ENCODE measurements at regions not wholly inside any gene's neighbourhood (a gene's known extent, or its start where the extent isn't known, plus 50 kb on each side); places are given as distances from the start of the nearest gene placed in this dataset.

DNA sequence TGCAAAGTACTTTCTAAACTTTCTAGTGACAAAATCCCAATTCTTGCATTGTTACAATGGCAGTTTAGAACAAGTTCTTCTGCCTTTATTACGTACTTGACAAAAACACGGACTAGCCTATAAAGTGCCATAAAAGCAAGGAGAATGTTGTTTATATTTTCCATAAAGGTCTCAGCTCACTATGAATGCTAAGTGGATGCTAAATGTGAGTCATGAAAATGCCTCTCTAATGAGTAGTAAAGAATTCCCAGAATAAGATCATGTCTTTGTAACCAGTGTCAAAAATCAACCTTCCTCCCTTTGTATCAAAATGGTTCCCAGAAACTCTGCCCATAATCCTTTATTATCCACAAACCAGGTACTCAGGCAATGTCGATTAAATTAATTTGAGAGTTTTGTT, 539.8 kb upstream of the SLIT2 start:
- peak; percentile 79 for DNase-seq (ENCODE audit: low read depth)

DNA sequence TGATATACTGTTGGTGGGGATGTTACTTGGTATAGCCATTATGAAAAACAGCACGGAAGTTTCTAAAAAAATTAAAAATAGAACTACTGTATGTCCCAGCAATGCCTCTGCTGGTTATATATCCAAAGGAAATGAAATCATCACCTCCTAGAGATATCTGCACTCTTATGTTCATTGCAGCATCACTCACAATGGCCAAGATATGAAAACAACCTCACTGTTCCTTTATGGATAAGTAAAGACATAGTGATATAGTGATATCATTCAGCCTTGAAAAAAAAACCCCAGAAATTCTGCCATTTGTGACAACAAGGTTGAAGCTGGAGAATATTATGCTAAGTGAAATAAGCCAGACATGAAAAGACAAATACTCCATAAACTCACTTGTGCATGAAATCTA, 543.8 kb upstream of the SLIT2 start:
- peak; percentile 57 for DNase-seq (ENCODE audit: low read depth)

DNA sequence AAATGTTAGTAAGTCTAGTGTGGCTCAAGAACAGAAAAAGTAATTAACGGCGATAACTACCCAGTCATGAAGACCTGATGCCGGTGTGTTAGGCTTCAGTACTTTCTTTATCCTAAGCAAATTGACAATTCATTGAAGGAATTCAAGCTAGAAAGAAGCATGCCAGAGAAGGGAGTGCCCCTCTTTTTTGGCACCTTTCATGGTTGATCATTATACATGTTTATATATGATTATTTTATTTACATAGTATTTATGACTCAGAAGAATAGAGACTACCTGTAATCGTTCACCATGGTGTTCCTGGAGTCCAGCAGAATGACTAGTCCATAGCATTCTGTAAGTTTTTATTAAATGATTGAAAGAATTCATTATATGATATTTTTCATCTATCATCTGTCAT, 548.3 kb upstream of the SLIT2 start:
- DNase-seq (ENCODE audit: low read depth) = no peak

DNA sequence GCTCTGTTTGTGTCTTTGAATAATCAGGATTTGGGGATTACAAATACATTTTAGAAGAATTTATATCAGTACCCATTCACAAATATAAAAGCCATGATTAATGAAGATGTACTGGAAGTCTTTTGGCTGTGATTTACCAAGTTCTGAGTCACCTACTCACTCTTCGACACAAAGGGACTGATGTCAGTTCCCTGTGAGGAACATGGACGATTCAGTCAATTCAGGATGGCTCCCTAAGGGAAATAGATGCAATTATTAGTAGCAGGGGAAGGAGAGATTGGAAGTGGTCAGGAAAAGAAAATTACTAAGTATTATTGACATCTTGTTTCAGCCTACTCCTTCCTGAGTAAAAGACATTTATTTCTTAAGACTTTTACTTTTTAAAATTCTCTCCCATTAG, 550.7 kb upstream of the SLIT2 start:
- DNase-seq (ENCODE audit: low read depth) = peak; percentile 25

DNA sequence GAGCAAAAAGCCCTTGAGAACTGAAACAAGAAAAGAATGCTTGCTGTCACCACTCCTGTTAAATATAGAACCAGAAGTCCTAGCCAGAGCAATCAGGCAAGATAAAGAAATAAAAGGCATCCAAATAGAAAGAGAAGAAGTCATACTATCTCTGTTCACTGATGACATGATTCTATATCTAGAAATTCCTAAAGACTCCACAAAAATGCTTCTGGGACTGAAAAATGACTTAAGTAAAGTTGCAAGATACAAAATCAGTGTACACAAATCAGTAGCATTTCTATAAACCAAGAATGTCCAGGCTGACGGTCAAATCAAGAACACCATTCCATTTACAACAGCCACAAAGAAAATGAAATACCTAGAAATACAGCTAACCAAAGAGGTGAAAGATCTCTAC, 552.7 kb upstream of the SLIT2 start:
- DNase-seq (ENCODE audit: low read depth) = no peak

DNA sequence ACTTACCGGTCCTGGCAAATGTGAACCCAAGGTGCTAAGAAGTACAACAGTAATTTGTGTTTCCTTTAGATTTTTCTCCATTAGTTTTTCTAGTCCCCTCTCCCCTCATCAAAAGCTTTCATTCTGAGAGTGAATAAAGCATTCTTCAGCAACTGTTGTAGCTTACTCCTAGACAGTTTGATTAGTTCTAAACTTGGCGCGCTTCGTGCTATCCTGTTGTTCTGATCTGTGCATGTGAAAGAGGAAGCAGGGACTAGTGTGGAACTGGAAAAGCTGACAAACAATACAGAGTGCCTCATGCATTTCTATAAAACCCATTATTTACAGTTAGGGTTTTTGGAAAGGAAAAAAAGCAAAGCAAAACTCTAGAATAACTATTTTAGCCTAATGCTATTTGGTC, 556.9 kb upstream of the SLIT2 start:
- DNase-seq (ENCODE audit: low read depth) = no peak

DNA sequence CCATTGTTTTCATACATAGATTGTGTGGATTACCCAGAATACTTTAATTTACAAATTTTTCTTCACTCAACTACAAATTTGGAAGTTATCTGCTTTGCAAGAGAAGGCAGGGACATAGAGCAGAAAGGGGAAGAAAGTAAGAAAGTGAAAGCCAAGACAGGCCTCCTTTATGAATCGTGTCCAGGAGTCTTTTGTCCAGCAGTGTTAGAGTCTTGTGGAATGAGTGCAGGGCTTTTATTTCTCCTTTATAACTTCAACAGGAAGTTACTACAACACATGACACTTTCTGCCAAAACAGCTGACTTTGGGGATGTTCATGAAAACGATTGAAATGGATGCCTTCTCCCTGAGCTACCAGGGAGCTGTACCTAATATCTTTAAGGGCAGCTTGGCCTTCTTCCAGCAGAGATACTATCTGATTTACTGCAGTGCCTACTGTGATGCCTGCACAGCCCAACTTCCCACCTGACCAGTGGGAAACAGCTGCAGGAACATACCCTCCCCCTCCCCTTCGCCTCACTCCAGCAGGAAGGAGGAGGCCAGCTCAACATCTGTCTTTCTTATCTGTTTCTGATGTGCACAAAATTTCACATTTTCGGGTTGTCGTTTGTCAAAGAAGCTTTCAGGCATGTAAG, 557.7 kb upstream of the SLIT2 start:
- DNase-seq (ENCODE audit: low read depth) = no peak

DNA sequence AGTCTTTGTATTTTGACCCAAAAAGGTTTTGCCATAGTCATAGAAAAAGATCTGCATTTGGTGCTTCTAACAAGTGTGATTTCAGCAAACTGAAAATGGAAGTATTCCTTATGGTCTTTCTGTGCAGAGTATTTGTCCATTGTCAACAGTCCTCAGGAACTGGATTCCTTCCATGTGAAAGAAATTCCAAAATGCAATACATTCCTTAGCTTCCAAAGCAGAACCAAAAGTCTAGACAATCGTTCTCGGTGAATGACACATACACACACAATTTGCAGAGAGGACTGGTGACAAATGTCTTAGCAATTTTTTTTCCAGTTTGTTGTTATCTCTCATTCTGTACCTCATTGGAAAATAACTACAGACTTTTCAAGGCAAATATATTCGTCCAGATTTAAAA, 562.2 kb upstream of the SLIT2 start:
- DNase-seq (ENCODE audit: low read depth) = peak; percentile 76

DNA sequence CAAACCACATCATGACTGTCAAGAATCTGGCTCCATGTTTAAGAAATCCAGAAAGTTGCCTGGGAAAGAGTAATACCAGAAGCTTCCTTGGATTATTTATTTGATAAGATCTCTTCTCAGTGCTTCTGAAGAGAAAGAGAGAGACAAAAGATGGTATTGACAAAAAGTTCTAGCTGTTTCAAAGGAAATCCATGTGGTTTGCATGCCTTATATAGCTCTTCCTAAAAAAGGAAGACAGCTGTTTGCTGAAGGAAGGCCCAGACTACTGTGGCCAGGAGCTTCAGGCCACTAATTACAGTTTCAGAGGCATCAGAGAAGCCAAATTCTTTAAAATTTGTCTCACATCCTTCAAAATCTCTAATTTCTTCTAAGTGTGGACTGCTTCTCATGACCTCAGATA, 565.2 kb upstream of the SLIT2 start:
- no peak for DNase-seq (ENCODE audit: low read depth)

DNA sequence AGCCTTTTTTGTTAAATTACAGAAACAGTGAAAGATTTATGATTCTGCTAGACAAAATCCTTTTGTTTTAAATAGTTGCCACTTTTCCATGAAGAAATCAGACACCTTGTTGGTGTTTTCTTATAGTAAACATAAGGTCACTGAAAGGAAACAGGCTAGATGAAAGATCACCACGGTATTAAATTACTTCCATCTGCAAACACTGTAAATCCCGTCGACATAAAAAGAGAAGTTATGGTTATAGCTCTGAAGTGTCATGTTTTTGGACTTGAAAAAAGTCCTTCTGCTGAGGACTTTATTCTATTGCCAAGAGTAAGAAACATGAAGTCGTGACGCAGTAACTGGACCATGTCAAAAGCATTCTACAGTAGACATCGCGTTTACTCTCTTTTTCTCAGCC, 567.6 kb upstream of the SLIT2 start:
- DNase-seq (ENCODE audit: low read depth) = no peak

DNA sequence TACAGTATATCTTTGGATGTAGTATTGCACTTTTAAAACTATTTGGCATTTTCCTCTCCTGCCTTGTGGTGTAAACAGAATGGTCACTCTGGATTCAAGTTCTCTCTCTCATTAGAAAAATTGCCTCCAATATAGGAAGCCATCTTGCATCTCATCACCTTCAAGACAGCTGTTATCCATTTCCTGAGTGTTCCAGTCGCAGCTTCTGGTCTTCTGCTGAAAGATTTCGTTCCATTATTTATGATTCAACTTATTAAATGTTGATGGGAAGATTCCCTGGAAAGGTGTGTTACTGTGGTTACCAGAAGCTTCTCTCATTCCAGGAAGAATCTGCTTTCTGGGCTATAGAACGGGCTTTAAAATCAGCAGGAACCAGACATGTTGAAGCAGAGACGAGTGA, 568.3 kb upstream of the SLIT2 start:
- DNase-seq (ENCODE audit: low read depth) = no peak

DNA sequence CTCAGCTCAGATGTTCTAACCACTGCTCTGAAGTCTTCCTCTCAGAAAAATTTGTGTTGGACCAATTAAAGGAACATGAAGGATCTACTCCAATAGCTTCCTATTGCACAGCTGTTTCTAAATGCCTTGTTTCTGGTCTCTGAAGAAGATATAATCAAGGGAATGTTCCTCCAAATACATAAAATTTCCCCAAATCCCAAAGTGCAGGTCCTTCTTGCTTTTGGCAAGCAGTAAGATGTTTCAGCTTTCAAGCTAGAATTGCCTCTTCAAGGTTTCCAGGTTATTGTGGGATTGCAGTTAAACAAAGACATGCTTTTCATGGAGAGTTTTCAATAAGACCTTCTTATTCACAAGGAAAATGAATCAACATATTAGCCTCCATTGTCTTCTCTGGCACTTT, 574.5 kb upstream of the SLIT2 start:
- DNase-seq (ENCODE audit: low read depth) = no peak

DNA sequence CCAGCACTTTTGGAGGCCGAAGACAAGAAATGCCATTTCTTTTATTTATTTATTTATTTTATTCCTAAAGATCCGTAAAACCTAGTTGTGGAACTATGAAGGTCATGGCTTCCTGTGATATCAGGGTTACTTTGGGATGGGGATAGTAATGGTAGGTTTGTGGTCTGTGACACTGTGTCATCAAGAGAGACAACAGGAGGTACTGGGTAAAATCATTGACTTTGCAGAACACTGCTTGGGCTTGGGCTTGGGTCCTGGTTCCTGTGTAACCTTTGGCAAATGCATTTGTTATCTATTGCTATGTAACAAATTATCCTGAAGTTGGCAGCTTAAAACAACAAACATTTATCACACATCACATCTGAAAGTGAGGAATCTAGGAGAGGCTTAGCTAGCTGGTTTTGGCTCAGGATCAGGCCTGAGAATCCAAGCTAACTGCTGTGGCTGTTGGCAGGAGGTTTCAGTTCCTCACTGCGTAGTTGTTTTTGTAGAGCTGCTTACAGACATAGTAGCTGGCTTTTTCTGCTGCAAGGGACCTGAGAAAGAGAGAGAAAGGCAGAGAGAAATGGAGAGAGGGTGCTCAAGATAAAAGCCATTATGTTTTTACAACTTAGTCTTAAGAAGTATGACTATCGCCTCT, 576.4 kb upstream of the SLIT2 start:
- peak; percentile 68 for DNase-seq (ENCODE audit: low read depth)

DNA sequence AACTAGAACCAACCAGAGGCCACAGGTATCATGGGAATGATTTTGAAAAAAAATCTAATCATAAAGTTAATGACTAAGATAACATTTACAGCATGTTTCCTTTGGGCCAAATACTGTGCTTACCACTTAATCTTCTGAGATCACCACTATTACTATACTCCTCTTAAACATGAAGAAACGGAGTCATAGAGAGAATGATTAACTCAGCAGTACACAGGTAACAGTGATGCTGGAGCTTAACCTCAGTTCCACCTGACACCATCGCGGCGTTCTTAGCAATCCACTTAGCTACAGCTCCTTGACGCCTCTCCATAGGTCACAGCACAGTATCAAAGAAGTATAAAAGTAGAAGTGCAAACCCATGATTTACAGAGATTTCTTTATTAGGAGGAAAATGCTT, 592.6 kb upstream of the SLIT2 start:
- no peak for DNase-seq (ENCODE audit: low read depth)

DNA sequence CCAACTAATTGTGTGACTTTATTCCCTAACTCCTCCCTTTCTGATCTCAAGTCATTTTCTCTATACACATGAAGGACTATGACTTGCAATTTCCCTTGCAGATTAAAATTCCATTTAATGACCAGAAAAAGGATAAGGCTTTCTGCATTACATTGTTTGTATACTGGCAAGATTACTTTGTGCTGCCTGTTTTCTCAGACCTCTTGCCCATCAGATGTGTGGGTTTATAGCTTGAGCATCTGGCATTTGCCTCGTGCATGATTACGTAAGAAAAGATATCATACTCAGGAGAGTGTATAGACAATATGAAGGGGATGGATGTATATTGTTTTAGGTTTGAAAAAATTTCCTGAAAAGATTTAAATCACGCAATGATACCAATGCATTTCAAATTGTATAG, 593.8 kb upstream of the SLIT2 start:
- peak; percentile 2 for DNase-seq (ENCODE audit: low read depth)

DNA sequence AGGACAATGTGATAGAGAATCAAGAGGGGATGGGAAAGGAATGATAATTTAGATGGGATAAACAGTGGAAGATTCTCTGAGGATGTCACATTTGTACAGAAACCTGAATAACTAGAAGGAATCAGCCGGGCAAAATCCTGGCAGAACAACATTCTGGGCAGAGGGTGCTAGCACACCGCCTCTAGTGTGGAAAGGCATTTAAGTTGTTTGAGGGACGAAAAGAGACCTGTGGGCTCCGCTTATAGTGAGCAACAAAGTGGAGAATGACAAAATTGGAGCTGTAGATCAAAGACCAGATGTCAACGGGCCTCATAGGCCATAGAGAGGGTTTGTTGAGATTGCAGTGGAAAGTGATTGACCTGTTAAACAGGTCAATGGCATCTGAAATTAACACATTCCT, 596.0 kb upstream of the SLIT2 start:
- DNase-seq (ENCODE audit: low read depth) = no peak

DNA sequence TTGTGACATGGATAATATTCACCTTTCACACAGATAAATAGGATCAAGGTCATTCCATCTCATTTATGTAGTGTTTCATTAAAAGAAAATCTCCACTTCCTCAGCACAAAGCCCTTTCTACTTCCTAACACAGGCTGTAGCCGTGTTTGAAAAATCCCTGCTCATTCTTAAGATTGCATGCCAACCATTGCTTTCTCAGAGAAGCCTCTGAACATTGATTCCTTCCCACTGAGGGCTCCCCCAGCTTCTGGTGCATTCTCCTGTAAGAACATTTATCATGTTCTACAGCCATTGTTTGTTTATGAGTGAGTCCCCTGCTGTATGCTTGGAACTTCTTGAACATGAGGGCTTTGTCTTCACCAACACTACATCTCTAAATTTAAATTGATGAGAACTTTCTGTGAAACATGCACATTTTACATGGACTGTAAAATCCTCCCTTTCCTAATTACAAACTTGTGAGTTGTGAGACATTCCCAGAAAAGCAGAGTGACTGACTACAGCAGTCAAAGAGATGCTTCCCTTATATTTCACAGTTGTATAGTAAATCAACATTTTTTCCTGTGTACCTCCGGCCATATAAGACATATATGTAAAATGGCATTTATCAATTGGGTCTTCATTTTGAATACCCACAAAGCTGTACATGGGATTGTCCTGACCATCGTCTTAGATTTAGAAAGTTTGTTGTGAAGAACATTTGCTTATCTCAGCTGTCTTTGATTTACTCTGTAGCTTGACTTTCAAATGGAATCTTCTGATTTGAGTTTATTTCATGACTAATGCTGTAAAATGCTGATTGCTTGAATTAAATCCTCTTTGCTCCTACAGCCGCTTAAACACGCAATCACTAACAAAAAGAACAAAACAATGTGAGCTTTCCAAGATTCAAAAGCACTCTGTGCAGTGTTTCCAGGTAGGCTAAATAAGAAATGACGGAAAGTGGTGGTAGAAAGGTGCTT, 600.5 kb upstream of the SLIT2 start:
- DNase-seq (ENCODE audit: low read depth) = peak; percentile 18

DNA sequence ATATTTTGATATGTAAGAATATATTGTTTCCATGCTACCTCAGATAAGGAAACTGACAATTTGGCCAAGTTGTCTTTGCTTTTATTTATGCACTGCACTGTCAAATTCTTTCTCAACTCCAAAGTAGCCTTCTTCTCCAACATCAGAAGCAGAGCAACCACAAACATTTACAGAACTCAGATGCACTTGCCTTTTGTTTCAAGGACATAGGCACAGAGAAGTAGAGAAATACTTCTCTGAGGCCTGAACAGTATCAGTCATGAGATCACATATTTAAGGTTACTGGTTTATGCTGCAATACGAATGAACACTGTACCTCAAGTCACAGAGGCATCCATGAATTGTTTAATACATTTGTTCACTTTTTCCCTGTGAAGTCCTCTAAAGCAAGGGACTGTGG, 606.1 kb upstream of the SLIT2 start:
- DNase-seq (ENCODE audit: low read depth) = peak; percentile 22

DNA sequence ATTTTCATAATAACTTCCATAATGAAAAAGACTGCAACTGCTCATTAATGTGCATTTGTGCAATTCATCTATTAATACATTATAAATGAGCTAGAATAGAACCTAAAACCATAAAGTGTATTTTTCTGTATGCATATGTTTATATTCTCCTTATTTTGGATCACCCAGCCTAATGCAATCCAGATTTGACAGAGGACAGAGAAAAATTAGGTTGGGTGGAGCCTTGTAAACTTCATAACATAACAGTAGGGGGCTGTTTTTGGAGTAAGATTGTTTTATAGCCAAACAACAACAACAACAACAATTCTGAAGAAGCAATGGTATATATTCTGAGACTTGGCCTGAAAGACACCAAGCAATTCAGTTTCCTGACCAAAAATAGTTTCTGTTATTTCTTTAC, 615.3 kb upstream of the SLIT2 start:
- DNase-seq (ENCODE audit: low read depth) = no peak

DNA sequence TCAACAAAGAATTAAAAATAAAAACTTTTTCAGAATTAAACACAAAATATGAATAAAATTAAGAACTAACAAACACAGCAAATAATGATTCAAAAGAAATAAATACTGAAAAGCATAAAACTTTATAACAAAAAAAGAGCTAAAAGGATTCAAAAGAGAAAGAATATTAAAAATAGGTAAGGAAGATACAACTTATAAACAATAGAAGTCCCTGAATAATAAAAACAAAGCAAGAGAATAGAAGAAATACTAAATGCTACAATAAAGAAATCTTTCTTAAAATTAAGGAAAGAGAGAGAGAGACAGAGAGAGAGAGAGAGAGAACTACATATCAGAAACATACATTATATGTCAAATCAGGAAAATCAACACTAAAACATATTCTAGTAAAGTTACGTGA, 619.9 kb upstream of the SLIT2 start:
- DNase-seq (ENCODE audit: low read depth) = no peak

DNA sequence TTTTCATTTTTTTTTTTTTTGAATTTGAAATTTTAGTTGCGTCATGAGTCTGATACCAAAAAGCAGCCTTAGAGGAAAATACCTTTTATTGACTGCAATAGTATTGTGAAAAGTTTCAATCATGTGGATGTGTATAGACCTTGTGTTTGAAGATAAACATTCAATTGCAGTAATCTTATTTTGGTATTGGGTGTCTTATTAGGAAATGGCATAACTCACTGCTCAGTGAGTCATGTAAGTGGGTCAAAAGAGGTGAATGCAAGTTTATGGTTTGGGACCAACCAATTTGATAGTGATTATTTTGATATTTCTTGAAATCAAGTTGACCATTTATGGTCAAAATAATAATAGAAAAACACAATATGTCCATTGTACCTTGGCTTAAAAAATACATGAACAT, 627.8 kb upstream of the SLIT2 start:
- DNase-seq (ENCODE audit: low read depth) = peak; percentile 78

DNA sequence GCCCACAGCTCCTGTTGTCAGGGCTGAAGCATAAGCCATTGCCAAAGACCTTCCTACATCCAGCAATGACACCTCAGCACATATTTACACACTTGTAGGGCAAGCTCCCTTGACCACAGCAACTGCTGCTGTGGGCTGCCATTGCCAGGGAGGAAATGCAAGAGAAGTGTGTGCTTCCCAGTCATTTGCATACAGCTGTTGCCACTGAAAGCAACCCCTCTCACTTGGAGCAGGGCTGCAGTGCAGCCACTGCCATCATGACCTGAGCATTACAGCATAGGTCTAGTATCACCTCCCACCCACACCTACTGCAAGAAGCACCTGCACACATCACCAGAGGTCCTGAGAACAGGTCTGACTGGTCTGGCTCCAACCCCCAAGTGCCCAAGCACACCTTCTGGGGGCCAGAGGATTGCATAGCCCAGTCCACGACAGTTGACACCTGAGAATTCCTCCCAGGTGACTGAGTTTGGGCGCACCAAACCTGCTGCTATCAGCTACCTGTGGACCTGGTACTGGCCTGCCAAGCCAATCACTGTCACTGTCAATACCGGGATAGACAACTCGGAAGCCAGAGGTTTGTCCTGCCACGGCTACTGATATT, 636.5 kb upstream of the SLIT2 start:
- DNase-seq (ENCODE audit: low read depth) = no peak

DNA sequence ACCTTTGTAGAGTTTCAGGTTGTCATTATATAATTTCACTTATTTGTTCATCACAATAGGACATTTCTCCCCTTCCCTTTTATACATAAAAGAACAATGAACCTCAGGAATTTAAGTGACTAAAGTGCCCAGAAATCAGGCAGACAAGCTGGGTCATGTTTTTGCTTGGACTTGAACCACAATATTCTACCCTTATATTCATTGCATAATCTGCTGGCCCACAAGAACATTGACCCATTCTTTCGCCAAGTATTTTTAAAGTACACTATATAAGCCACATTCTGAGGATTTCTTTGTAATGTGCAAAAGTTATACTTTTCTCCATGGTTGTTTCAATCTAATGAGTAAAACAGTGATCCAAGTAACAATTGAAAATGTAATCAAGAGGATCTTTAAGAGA, 637.5 kb upstream of the SLIT2 start:
- DNase-seq (ENCODE audit: low read depth) = peak; percentile 23

Measured in iris pigment epithelial cell (primary cell).